HL-60 (cell line): ENCODE measurements at regions not wholly inside any gene's neighbourhood (a gene's known extent, or its start where the extent isn't known, plus 50 kb on each side); places are given as distances from the start of the nearest gene placed in this dataset.

ENCODE experiments used
- DNase-seq, 2 experiments: peaks; one replicate each; pipeline ENCODE4 v3.0.0-alpha.2; 2010 to 2020; ENCODE audit warnings: low read depth in 1 of 2, low spot score in 1 of 2
- H3K27ac ChIP-seq: fragments of 250-450 bp; sonication (Bioruptor Pico); replicated peaks from 2 replicates; pipeline ENCODE4 v1.5.1; 2020; ENCODE audit warnings: mild to moderate bottlenecking, moderate library complexity
- H3K27me3 ChIP-seq: fragments of 250-450 bp; sonication (Bioruptor Pico); 2 replicates; pipeline ENCODE4 v1.5.1; 2021; ENCODE audit warnings: mild to moderate bottlenecking, moderate library complexity; ENCODE audit not compliant: insufficient read depth, poor library complexity, severe bottlenecking
- H3K4me3 ChIP-seq: replicated peaks from 2 replicates; pipeline ENCODE4 v1.5.1; 2011; ENCODE audit warnings: mild to moderate bottlenecking, control low read depth, low read length; ENCODE audit not compliant: insufficient read depth
- GABPA ChIP-seq: IDR thresholded peaks from 2 replicates; pipeline ENCODE4 v1.6.1; 2012; ENCODE audit warnings: low read depth
- POLR2AphosphoS5 ChIP-seq: IDR thresholded peaks from 2 replicates; pipeline ENCODE4 v1.6.1; 2012; ENCODE audit warnings: low read depth
- SPI1 ChIP-seq: IDR thresholded peaks from 2 replicates; pipeline ENCODE4 v1.6.1; 2012; ENCODE audit warnings: low read depth, mild to moderate bottlenecking, borderline replicate concordance
- TF ChIP-seq, protein P1 (sequence below): IDR thresholded peaks from one replicate; pipeline ENCODE4 v1.5.1; 2011; ENCODE audit warnings: low read length, control low read depth, inconsistent platforms; ENCODE audit not compliant: insufficient read depth
- TF ChIP-seq, protein P2 (sequence below): IDR thresholded peaks from 2 replicates; pipeline ENCODE4 v1.6.1; 2012; ENCODE audit warnings: low read depth; ENCODE audit not compliant: insufficient replicate concordance

DNA sequence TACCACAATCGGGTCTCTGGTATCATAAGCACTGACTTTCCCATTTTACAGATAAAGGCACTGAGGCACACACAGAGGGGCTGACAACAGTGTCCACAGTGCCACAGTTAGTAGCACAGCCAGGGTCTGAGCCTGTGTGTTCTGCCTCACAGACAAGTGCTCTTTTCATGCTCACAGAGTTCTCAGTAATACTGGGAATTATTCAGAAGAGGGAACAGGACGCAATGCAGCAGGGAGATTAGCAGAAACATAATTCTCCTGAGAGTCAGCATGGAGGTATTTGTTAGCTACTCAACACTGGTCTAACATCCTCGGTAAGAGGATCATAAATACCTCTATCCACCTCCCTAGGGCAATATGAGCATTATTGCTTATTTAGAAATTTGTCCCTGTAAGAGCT is 219.3 kb upstream of the EEA1 start:
- no peak for TF ChIP-seq GABPA
- TF ChIP-seq POLR2AphosphoS5 = no peak
- TF ChIP-seq, protein P1, sequence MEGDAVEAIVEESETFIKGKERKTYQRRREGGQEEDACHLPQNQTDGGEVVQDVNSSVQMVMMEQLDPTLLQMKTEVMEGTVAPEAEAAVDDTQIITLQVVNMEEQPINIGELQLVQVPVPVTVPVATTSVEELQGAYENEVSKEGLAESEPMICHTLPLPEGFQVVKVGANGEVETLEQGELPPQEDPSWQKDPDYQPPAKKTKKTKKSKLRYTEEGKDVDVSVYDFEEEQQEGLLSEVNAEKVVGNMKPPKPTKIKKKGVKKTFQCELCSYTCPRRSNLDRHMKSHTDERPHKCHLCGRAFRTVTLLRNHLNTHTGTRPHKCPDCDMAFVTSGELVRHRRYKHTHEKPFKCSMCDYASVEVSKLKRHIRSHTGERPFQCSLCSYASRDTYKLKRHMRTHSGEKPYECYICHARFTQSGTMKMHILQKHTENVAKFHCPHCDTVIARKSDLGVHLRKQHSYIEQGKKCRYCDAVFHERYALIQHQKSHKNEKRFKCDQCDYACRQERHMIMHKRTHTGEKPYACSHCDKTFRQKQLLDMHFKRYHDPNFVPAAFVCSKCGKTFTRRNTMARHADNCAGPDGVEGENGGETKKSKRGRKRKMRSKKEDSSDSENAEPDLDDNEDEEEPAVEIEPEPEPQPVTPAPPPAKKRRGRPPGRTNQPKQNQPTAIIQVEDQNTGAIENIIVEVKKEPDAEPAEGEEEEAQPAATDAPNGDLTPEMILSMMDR = no peak
- TF ChIP-seq, protein P2, sequence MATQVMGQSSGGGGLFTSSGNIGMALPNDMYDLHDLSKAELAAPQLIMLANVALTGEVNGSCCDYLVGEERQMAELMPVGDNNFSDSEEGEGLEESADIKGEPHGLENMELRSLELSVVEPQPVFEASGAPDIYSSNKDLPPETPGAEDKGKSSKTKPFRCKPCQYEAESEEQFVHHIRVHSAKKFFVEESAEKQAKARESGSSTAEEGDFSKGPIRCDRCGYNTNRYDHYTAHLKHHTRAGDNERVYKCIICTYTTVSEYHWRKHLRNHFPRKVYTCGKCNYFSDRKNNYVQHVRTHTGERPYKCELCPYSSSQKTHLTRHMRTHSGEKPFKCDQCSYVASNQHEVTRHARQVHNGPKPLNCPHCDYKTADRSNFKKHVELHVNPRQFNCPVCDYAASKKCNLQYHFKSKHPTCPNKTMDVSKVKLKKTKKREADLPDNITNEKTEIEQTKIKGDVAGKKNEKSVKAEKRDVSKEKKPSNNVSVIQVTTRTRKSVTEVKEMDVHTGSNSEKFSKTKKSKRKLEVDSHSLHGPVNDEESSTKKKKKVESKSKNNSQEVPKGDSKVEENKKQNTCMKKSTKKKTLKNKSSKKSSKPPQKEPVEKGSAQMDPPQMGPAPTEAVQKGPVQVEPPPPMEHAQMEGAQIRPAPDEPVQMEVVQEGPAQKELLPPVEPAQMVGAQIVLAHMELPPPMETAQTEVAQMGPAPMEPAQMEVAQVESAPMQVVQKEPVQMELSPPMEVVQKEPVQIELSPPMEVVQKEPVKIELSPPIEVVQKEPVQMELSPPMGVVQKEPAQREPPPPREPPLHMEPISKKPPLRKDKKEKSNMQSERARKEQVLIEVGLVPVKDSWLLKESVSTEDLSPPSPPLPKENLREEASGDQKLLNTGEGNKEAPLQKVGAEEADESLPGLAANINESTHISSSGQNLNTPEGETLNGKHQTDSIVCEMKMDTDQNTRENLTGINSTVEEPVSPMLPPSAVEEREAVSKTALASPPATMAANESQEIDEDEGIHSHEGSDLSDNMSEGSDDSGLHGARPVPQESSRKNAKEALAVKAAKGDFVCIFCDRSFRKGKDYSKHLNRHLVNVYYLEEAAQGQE = no peak
- no peak for TF ChIP-seq SPI1
- no peak overlapping the region for H3K4me3 ChIP-seq
- no peak overlapping the region for H3K27ac ChIP-seq
- DNase-seq = no peak
- H3K27me3 ChIP-seq = no peaks in the 10 kb centered on the region

DNA sequence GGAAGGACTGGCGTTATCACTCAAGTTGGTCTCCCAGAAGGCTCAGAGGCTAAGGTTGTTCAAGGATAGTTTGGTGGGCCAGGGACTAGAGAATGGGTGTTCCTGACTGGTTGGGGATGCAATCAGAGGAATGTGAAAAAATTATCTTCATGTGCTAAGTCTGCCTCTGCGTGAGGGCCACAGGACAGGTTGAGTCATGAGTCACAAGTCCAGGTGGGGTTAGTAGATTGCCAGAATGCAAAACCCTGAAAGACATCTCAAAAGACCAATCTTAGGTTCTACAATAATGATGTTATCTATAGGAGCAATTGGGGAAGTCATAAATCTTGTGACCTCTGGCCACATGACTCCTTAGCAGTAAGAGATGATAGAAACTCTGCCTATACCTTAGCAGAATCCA is 220.1 kb upstream of the EEA1 start:
- no peak overlapping the region for H3K27ac ChIP-seq
- TF ChIP-seq, protein P2 = no peak
- TF ChIP-seq POLR2AphosphoS5 = no peak
- H3K4me3 ChIP-seq = no peak overlapping the region

DNA sequence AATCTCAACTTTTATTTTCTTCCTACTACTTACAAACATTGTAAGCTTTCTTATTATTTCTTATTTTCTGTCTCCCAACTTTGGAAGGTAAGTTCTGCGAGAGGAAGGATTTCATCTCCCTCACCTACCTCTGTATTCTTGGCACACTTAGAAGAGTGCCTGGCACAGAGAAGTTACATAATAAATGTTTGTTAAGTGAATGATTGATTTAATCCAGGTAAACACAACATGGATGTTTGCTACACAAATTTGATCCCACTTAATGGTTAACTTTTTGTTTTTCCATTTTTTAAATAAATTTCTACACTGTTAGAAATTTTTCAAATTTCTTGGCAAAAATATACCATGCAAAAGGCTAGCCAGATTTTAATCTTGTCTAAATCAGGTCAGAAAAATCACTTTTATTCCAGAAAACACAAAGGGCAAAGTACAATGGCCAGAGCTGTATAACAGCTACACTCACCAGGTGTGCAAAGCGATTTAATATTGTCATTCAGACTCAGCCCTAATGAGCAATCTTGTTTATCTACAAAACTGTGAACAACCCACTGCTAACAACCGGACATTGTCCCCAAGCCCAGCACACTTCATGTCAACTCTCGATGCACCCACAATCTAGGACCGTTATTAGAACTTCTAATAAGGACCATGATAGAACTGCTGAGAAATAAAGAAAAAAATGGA is 222.1 kb upstream of the EEA1 start:
- H3K27ac ChIP-seq = no peak overlapping the region
- TF ChIP-seq POLR2AphosphoS5 (no peak), GABPA (no peak), SPI1 (no peak)
- TF ChIP-seq, protein P1 = no peak
- TF ChIP-seq, protein P2 = no peak
- no peak for DNase-seq
- no peaks in the 10 kb centered on the region for H3K27me3 ChIP-seq
- H3K4me3 ChIP-seq = no peak overlapping the region

More for the DNA sequence above, 220.1 kb upstream of the EEA1 start:
- DNase-seq = no peak
- no peaks in the 10 kb centered on the region for H3K27me3 ChIP-seq
